ENCODE measurements at regions not wholly inside any gene's neighbourhood (a gene's known extent, or its start where the extent isn't known, plus 50 kb on each side); places are given as distances from the start of the nearest gene placed in this dataset.

GRCh38 chr14:51566831-51567582, 84.7 kb upstream of the FRMD6 start:
- Histone ChIP-seq H3K4me1 (ENCODE audit: insufficient read depth, low read length) (peaks cover 16% of the 10 kb centered on the region), H3K27me3 (ENCODE audit: control insufficient read depth in 1 of 2, insufficient read depth in 2 of 2, low read length in 2 of 2) (no peaks in the 10 kb centered on the region; a peak in 1 of 5 replicates), H3K36me3 (replicated peaks in 1 of 2; ENCODE audit: control insufficient read depth in 1 of 2, insufficient read depth in 2 of 2, low read length in 2 of 2) (no peaks in the 10 kb centered on the region), H3K4me2 (ENCODE audit: low read depth, low read length) (no peak overlapping the region), H3K79me2 (ENCODE audit: insufficient read depth, low read length) (no peaks in the 10 kb centered on the region), H3K4me3 (replicated peaks in 1 of 3; ENCODE audit: insufficient read depth in 1 of 3, low read depth in 2 of 3, low read length in 3 of 3) (no peak overlapping the region), H3K9ac (ENCODE audit: insufficient read depth, low read depth, low read length) (no peak overlapping the region), H3K27ac (ENCODE audit: extremely low read length, insufficient read depth, low read length) (no peak overlapping the region), H4K20me1 (ENCODE audit: insufficient read depth, low read length) (no peaks in the 10 kb centered on the region), H2AFZ (ENCODE audit: low read length) (no peak overlapping the region), H3K9me3 (ENCODE audit: low read length) (no peaks in the 10 kb centered on the region)
- in situ Hi-C loops (cut with HindIII; ENCODE audit: extremely low pct_ligation_motif_present, low pct_unique_long_range_greater_than_20kb) = no loop called here
- no peak for FAIRE-seq
- ChIA-PET POLR2A (no interaction called here), CTCF (ENCODE audit: low intra/inter-chr PET ratio, low total read pairs) (no interaction called here)
- WGBS (ENCODE audit: low lambda C conversion rate) = 28% methylated on average over 6 of the region's 6 CpGs
- intact Hi-C loops (cut with micrococcal nuclease; ENCODE audit: unreplicated experiment) = no loop called here
- BruUV-seq (replicated peaks) = no TSS peak
- DNase-seq (ENCODE audit: low spot score) = no peak
- TF ChIP-seq NAIF1 (CRISPR knock-in tag; IDR thresholded peaks at IDR 0.05; ENCODE audit: borderline replicate concordance) (no peak), ZNF20 (CRISPR knock-in tag; IDR thresholded peaks at IDR 0.05) (no peak), RARG (CRISPR knock-in tag; IDR thresholded peaks at IDR 0.05; ENCODE audit: low read depth) (no peak), ZFP91 (CRISPR knock-in tag; IDR thresholded peaks at IDR 0.05; ENCODE audit: borderline replicate concordance) (no peak), MTERF4 (CRISPR knock-in tag; IDR thresholded peaks at IDR 0.05) (no peak), ZEB1 (IDR thresholded peaks at IDR 0.05; ENCODE audit: insufficient replicate concordance, low read depth) (no peak), TFDP2 (CRISPR knock-in tag; IDR thresholded peaks at IDR 0.05) (no peak), CREBL2 (CRISPR knock-in tag; IDR thresholded peaks at IDR 0.05; ENCODE audit: borderline replicate concordance) (no peak), ZNF660 (CRISPR knock-in tag; IDR thresholded peaks at IDR 0.05; ENCODE audit: borderline replicate concordance, low read depth) (no peak), MTA1 (CRISPR knock-in tag; IDR thresholded peaks at IDR 0.05; ENCODE audit: borderline replicate concordance) (no peak), ISL2 (CRISPR knock-in tag; IDR thresholded peaks at IDR 0.05) (no peak)
- no peak for ATAC-seq

Measured in HepG2 (cell line).